ENCODE measurements at regions not wholly inside any gene's neighbourhood (a gene's known extent, or its start where the extent isn't known, plus 50 kb on each side); places are given as distances from the start of the nearest gene placed in this dataset.

- FAIRE-seq, result no peak
- 83% methylated on average over 8 of the region's 8 CpGs; no CpG with 5 or more reads in 1 of the 2 experiments for WGBS, 2 experiments (ENCODE audit: extremely low coverage in 1 of 2, insufficient coverage in 1 of 2, insufficient read length in 1 of 2, insufficient replicate concordance in 2 of 2, low coverage in 1 of 2, low lambda C conversion rate in 2 of 2, missing lambda C conversion rate in 1 of 2)
- TF ChIP-seq NRF1 (IDR thresholded peaks at IDR 0.05; ENCODE audit: low read depth, low read length) (no peak), CHD1 (IDR thresholded peaks at IDR 0.05; ENCODE audit: low read depth, low read length) (no peak), SIN3A (conservative IDR thresholded peaks at IDR 0.05 in 1 of 2, IDR thresholded peaks at IDR 0.05 in 1 of 2; ENCODE audit: low read depth in 1 of 2, low read length in 2 of 2) (no peak), SP2 (IDR thresholded peaks at IDR 0.05; ENCODE audit: low read length) (no peak), USF2 (IDR thresholded peaks at IDR 0.05; ENCODE audit: low read length) (no peak), BRCA1 (IDR thresholded peaks at IDR 0.05; ENCODE audit: low read depth, low read length) (no peak), SUZ12 (IDR thresholded peaks at IDR 0.05; ENCODE audit: low read length) (no peak), RFX5 (IDR thresholded peaks at IDR 0.05; ENCODE audit: borderline replicate concordance, low read depth, low read length) (no peak), KDM1A (IDR thresholded peaks at IDR 0.05; ENCODE audit: borderline replicate concordance, low read length) (no peak), EZH2 (IDR thresholded peaks at IDR 0.05; ENCODE audit: low read depth, low read length, severe bottlenecking) (no peak), E2F6 (IDR thresholded peaks at IDR 0.05) (no peak), CEBPB (IDR thresholded peaks at IDR 0.05; ENCODE audit: low read depth, low read length) (no peak), MAX (IDR thresholded peaks at IDR 0.05) (no peak)
These were observed 193.8 kb downstream of the TSN start for GRCh38 chr2:121949271-121949670.

More at GRCh38 chr2:121949271-121949670, 193.8 kb downstream of the TSN start:
- ChIA-PET POLR2A (ENCODE audit: partially characterized antibody) (interaction anchor here (0.6 kb wide), 1 partner anchor 192 kb away, joined by 3 read pairs; no protein-coding TSS in a partner anchor), CTCF (ENCODE audit: partially characterized antibody) (interaction anchor here (0.5 to 1.8 kb wide), 3 partner anchors 138 to 1537 kb away, joined by 3 read pairs; no protein-coding TSS in a partner anchor)
- no peak overlapping the region for H4K91ac ChIP-seq (replicated peaks; ENCODE audit: insufficient read length, low read length)
- no peak overlapping the region for H3K14ac ChIP-seq (ENCODE audit: insufficient read length)
- H3K27ac ChIP-seq (ENCODE audit: low read depth, low read length), result no peak overlapping the region
- H2BK5ac ChIP-seq (ENCODE audit: low read depth, low read length), result no peak overlapping the region
- no peaks in the 10 kb centered on the region for H3K9me3 ChIP-seq (ENCODE audit: insufficient read depth in 2 of 2, low read depth in 1 of 2, low read length in 1 of 2)
- H3K27me3 ChIP-seq (replicated peaks in 1 of 4; ENCODE audit: control insufficient read depth in 3 of 4, extremely low read depth in 1 of 4, insufficient read depth in 3 of 4, low read length in 3 of 4), result no peaks in the 10 kb centered on the region
- no peak overlapping the region for H2AK5ac ChIP-seq (ENCODE audit: low read depth, low read length)
- H2BK120ac ChIP-seq (replicated peaks; ENCODE audit: low read depth, low read length), result no peak overlapping the region
- no peak overlapping the region for H3K56ac ChIP-seq (replicated peaks; ENCODE audit: insufficient read length, low read depth, low read length)
- no peak overlapping the region for H3K18ac ChIP-seq (ENCODE audit: extremely low read depth, low read length)
- no peak overlapping the region for H2BK20ac ChIP-seq (ENCODE audit: low read length)
- no peak for DNase-seq (ENCODE audit: low read depth in 1 of 2, low spot score in 2 of 2)
- no peak overlapping the region for H4K8ac ChIP-seq (ENCODE audit: extremely low read depth, insufficient read depth, low read length)
- no peak overlapping the region for H2AFZ ChIP-seq (ENCODE audit: low read length)
- no peaks in the 10 kb centered on the region for H3K79me2 ChIP-seq (ENCODE audit: control insufficient read depth in 1 of 2, insufficient read depth in 2 of 2, low read length in 2 of 2)
- H4K20me1 ChIP-seq (replicated peaks in 1 of 2; ENCODE audit: control insufficient read depth in 1 of 2, insufficient read depth in 2 of 2, low read length in 2 of 2), result no peaks in the 10 kb centered on the region
- H3K79me1 ChIP-seq (ENCODE audit: low read depth, low read length), result no peaks in the 10 kb centered on the region
- no peak overlapping the region for H2BK12ac ChIP-seq (ENCODE audit: low read depth, low read length)
- H3K23me2 ChIP-seq (ENCODE audit: low read depth, low read length), result no peaks in the 10 kb centered on the region
- no peaks in the 10 kb centered on the region for H3K36me3 ChIP-seq (ENCODE audit: control insufficient read depth in 2 of 4, insufficient read depth in 4 of 4, low read length in 3 of 4)
- no peak overlapping the region for H3K4me2 ChIP-seq (ENCODE audit: insufficient read depth in 1 of 2, low read depth in 2 of 2, low read length in 2 of 2)
- H3K23ac ChIP-seq (ENCODE audit: insufficient read length), result no peak overlapping the region
- no peaks in the 10 kb centered on the region for H3K4me1 ChIP-seq (replicated peaks in 1 of 4; ENCODE audit: control insufficient read depth in 3 of 4, insufficient read depth in 4 of 4, low read length in 3 of 4)
- H3K4ac ChIP-seq (replicated peaks; ENCODE audit: insufficient read length, low read depth, low read length), result no peak overlapping the region
- H4K5ac ChIP-seq (ENCODE audit: insufficient read length, low read depth, low read length), result no peak overlapping the region
- no peak overlapping the region for H3K4me3 ChIP-seq (ENCODE audit: extremely low read depth in 1 of 4, insufficient read depth in 2 of 4, low read depth in 3 of 4, low read length in 4 of 4)
- no peak overlapping the region for H3K9ac ChIP-seq (replicated peaks in 1 of 4; ENCODE audit: extremely low read depth in 1 of 4, low read depth in 3 of 4, low read length in 3 of 4)
- no peak overlapping the region for H2BK15ac ChIP-seq (ENCODE audit: low read length)
